CD4-positive, alpha-beta T cell treated with Interleukin-1 beta for 1 hour (primary cell): ENCODE measurements at regions not wholly inside any gene's neighbourhood (a gene's known extent, or its start where the extent isn't known, plus 50 kb on each side); places are given as distances from the start of the nearest gene placed in this dataset.
"Not testable (repeated sequence)": the region's sequence is repeated elsewhere in the genome, so short reads cannot be mapped to it uniquely, and the experiment has no call there.

Experiments
- DNase-seq, 2 donors: peaks; one replicate each; pipeline ENCODE4 v3.0.0-alpha.2; 2020 to 2022

DNA sequence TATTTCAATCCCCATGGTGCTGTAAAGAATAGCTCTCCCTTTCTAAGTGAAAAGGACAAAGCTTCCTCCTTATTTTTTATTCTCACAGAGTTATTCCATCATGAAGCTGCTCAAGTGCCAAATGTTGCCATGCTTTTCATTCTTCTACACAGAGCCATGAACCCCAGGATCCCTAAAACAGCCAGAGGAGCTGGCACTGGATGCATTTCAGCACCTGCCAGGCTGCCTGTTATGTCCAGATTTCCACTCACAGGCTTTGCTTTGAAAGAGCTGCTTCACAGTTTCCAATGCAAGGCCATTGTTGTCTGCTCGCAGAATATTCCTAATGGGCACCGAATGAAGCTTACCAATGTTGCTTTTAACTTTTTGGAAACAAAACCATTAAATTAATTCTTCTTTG is 256.2 kb upstream of the NPSR1 start:
- DNase-seq: no peak

DNA sequence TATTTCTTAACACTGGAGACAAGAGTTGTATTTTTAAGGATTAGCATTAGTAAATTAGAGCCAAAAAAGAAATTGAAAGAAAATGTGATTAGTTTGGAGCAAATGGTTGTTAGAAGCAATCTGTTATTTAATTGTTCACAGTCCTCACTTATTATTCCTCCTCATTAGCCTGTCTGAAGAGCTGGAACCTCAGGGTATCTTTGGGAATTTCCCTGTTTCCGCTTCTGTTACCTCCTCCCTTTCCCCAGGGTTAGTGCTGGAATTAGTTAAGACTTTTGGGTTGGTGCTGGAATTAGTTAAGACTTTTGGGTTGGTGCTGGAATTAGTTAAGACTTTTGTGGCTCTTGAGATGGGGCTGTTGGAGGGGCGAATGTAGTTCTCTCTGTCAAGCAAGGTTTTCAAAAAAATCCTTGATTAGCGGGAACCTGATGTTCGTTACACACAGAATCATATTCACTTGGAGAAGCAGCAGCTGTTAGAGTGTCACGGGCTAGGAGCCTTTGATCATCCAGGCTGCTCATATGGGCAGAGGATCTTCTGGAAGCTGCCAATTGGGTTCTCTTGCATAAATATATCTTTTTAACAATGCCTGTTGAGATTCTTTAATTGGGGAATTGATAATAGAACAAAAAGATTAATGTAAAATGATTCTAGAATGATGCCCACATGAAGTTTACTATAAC is 251.0 kb upstream of the NPSR1 start:
- DNase-seq: no peak

DNA sequence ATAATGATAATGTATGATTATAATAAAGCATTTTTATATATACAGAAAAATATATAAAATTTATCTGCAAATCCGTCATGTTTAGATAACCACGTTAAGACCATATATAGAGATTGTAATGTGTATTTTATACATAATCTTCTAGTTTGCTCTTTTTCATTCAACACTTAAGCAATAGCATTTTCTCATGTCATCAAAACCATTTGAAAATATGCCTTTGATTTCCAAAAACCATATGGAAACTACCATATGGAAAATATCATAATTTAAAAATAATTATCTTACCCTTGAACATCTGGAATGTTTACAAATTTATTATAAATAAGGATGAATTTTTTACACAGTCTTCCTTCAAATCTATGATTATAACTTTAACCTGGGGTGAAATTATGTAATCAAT is 250.4 kb upstream of the NPSR1 start:
- no peak for DNase-seq

DNA sequence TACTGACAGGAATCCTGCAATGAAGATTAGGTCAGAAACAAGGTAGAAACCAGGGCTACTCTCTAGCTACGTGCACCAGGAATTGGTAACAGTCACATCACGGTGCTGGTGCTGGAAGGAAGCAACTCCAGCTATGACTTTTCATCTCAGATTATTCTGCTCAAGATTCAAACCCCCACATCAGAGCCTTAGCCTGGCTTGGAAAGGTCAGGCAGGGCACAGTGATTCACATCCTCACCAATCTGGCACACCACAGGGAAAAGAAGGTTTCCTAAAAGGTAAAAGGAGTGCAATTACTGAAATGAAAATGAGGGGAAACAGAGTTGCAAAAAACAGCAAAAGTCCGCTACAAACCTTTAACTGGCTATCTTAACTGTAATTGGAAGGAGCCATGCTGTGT is 240.2 kb upstream of the NPSR1 start:
- no peak for DNase-seq

DNA sequence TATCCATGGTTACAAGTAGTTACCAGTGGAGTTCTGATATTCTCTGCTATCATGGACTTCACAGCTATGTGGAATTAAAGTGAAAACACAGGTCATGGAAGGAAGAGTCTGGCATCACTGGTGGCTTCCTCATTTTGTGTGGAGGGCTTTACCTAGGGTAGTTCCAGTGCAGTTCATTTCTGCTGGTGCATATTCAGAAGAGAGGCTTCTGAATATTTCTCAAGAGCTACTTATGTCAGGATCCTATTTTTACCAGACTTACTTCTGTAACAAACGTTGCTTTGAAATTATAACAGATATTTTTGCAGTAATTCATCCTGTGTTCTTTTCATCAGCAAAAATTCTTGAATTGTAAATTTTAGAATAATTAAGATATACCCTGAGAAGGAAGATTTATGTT is 236.5 kb upstream of the NPSR1 start:
- DNase-seq: no peak

DNA sequence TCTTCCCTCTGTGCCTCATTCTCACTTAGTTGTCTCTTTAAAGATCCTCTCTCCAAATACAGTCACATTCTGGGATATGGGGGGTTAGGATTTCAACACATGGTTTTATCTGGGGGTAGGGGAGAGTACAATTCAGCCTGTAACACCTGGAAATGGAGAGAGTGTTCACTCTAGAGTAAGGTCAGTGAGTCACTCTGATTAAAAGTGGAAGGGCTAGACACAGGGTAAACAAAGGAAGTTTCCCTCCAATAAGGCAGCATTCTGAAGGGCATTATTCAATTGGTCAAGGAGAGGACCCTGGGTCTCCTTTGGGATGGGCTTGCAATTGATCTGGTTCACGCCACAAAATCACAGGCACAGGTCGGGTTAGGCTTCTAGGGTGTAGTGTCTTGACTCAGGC is 232.8 kb upstream of the NPSR1 start:
- DNase-seq: no peak

DNA sequence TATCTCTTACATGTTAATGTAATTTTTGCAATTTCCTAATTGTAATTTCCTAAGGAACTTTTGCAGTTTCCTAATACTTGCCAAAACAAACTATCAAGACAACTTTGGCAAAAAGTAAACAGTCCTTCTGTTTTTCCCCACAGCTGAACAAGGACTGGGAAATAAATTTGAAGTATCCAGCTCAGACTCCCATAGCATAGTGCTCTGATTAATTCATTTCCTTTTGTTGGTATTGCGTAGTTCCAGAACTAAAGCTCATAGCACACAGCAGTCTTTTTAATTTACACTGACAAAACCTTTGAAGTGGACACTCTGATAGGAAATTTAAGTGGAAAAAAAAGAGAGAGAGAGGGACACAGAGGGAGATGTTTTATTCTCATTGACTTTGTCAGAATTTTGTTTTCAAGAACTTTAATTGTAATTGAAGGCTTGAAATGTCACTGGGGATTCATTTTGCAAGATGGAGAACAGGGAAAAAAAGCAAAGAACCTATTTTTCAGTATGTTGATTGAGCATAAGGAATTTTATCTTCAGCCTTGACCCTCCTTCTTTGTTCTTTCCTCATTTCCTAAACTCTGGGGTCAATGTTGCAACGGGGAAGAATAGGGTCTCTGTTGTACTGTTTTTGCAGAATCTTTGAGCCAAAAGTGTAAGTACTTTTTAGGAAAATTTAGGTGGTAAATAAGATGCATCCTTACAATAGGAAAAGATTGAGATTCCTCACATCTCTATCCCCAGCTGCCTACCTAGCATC is 232.2 kb upstream of the NPSR1 start:
- no peak for DNase-seq

DNA sequence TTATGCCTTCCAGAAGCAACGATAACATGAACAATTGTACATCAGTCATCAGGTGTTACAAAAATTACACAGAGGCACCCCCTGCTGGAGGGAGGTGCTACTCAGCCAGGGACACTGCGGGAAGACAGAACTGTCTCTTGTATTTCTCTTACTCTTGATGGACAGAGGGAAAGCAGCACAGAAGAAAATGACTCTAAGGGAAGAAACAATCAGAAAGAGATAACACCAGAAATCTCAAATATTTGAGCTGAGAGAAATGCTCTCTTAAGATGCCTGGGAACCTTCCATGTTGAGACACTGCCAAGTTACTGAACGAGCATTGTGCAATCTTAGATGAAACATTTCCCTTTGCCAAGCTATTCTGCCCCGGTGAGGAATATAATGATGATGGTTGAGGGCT is 227.6 kb upstream of the NPSR1 start:
- no peak for DNase-seq

DNA sequence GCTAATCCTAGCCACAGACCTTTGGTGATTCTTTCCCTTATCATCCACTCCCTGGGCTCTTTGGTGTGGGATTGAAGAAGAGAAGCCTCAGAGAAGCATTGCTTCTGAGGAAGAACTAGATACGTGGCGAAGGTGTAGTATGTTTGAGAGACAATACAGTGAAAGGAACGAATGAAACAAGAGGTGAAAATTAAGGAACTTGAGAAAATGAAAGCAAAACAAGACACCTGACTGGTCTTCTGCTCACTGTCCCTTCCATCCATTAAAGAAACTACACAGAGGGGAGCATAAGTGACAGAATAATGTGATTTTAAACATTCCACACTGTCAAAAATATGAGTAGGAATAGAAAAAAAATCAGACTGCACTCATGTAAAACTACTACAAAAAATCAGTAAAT is 219.6 kb upstream of the NPSR1 start:
- DNase-seq: no peak

DNA sequence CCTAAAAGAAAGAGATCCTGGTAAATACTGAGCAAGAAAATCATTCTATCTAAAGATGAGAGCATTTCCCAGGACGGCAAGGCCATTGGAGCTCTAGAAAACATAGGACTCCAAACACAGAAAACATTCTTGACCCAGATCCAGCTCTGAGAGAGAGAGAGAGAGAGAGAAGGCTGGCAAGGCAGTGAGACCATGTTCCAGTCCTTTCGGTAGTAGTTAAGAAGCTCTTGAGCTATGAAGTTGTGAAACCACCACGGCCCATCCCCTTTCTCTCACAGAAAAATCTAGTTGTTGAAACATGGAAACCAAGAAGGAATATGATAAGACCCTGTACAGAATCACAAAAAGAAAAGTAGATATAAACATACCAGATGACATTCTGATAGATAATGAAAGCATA is 212.4 kb upstream of the NPSR1 start:
- DNase-seq: no peak

DNA sequence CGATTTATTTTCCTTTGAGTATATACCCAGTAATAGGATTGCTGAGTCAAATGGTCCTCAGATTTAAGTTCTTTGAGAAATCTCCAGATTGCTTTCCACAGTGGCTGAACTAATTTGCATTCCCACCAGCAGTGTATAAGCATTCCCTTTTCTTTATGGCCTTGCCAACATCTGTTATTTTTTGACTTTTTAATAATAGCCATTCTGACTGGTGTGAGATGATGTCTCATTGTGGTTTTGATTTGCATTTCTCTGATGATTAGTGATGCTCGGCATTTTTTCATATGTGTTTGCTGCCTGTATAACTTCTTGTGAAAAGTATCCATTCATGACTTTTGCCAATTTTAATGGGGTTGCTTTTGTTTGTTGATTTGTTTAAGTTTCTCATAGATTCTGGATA is 209.5 kb upstream of the NPSR1 start:
- not testable (repeated sequence) for DNase-seq

DNA sequence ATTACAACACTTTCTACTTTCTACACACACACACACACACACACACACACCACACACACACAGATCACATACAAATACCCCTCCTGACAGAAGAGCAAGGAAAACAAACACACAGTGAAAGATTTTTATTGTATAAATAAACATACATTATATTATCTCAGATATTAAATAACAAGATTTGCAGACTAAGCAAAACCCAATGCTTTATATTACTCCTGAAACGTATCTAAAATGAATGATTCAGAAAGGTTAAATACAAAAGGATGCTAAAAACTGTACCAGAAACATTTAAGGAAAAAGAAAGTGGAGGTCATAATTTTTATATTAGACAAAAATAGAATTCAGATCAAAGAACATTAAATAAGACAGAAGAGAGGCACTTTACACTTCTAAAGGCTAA is 208.3 kb upstream of the NPSR1 start:
- no peak for DNase-seq

DNA sequence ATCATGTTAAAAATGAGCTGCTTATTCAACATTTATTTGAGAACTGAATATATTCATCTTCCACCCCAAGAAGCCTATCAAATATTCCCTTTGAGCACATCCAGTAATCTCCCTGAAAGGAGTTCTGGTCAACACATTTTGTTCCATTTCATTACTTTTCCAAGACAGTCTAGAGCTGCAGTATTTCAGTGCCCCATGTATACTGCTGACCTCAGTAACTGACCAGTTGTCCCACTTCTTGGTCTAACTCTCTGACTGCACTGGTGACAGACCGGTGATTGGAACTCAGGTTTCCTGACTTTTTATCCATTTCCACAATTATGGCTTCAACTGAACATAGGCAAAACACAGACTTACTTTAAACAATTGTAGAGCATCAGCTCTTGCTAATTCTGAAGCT is 206.8 kb upstream of the NPSR1 start:
- no peak for DNase-seq

DNA sequence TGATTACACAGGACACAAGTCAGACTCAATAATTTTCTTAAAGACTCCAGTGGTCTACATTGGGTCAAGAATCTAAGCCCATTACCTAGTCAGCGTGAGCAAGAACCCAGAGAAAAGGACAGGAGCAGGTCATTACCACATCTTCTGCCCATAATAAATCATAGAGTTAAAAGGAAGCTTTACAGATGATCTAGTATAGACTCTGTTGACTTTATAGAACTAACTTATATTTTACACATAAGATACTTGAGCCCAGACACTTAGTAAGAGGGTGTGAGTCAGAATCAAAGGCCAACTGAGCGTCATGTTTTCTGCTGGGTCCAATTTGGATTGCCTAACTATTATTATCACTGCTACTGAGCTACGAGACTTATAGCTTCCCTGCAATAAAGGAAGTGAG is 206.1 kb upstream of the NPSR1 start:
- no peak for DNase-seq

DNA sequence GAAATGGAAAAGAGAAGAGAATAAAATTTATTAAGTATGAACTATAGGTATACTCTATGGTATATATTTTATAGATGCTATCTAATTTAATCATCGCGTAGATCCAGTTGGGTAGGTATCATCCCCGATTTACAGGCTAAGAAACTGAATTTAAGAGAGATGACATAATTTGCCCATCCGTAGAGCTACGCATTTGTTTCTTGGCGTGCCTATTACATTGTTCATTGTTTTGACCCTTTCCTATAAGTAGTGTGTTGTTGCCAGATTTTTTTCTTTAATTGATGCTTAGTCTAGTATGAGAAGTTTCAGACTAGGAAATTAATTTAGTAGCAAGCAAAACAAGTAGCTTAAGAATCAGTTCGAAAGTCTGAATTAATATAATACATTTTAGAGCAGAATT is 205.7 kb upstream of the NPSR1 start:
- no peak for DNase-seq

DNA sequence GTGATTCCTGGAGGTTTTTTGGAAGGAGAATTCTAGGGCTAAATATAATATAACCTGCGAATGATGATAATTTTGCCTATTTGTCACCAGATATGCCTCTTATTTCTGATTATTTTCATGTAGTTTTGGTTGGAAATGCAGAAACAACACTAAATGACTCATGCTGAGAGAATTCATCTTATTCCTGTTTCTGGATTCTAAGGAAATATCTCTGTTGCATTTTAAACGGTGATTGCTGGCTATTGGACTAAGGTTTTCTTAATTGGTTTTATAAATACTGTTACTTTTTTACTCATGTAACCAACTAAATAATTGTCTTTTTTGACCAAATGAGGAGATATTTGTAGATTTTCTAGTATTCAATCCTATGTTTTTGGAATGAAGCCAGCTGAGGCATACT is 204.9 kb upstream of the NPSR1 start:
- DNase-seq: no peak

DNA sequence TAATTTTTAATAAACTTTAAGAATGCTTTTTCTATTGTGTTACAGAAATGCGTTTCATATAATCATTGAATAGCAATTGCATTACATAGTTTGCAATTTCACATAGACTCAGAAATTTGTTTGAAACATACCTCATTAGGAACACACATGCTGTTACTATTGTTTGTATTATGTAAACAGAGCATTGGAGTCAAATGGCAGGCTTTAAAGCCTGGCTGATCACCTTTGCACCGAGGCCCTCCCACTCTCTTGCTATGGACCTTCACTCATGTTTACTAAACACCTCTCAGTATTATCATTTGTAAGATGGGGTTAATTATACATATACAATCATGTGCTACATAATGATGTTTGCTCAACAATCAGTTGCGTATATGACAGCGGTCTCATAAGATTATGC is 203.6 kb upstream of the NPSR1 start:
- no peak for DNase-seq

DNA sequence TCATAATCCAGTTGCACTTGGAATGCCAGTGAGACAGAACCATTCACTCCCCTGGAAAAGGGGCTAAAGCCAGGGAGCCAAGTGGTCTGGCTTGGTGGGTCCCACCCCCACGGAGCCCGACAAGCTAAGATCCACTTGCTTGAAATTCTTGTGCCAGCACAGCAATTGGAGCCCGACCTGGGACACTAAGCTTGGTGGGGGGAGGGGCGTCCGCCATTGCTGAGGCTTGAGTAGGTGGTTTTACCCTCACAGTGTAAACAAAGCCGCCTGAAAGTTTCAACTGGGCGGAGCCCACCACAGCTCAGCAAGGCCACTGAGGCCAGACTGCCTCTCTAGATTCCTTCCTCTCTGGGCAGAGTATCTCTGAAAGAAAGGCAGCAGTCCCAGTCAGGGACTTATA is 200.7 kb upstream of the NPSR1 start:
- DNase-seq: no peak

DNA sequence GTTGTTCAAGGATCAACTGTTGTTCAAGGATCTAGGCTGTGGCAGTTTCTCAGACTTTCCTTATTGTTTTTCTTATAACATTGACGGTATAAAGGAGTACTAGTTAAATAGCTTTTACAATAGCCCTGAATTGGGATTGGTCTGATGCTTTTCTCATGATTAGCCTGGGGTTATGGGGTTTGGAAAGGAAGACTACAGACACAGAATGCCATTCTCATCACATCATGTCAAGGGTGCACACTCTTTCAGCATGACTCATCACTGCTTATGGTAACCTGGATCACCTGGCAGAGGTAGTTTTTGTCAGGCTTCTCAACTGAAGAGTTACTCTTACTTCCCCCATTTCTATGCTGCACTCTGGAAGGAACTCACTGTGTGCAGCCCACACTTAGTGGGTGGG is 194.2 kb upstream of the NPSR1 start:
- no peak for DNase-seq

DNA sequence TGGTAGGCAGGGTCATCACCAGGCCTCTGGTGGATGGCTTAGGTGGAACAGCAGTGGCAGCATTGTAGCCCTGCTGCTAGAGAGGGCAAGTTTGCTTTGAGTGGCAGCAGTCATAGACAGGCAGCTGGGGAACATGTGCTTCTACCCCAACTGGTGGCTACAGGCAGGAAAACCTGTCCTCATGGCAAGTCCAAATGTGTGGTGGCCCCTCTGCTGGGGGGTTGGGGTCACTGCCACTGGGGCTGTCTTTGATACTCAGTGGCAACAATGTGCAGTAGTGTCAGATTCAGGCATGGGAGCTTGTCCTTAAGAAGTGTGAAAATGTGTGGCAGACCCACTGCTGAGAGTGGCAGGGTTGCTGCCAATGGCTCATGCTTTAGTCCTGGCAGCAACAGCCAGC is 186.2 kb upstream of the NPSR1 start:
- DNase-seq: no peak

DNA sequence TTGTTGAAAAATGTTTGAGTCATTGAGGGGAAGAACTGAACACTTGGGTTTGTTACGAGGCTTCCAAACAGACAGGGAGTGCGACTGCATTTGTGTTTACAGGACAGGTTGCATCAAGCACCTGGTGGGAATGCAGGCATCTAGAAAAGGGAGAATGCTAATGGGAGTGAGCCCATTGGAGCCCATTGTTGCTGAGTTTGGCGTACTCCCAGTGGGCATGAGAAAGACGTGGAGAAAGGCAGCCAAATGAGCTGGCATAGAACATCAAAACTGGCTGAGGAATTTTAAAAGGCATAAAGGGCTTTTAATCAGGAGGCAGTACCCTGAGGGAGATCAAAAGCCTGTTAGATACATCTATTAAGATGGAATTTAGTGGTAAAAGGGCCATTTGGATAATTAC is 171.6 kb upstream of the NPSR1 start:
- no peak for DNase-seq

DNA sequence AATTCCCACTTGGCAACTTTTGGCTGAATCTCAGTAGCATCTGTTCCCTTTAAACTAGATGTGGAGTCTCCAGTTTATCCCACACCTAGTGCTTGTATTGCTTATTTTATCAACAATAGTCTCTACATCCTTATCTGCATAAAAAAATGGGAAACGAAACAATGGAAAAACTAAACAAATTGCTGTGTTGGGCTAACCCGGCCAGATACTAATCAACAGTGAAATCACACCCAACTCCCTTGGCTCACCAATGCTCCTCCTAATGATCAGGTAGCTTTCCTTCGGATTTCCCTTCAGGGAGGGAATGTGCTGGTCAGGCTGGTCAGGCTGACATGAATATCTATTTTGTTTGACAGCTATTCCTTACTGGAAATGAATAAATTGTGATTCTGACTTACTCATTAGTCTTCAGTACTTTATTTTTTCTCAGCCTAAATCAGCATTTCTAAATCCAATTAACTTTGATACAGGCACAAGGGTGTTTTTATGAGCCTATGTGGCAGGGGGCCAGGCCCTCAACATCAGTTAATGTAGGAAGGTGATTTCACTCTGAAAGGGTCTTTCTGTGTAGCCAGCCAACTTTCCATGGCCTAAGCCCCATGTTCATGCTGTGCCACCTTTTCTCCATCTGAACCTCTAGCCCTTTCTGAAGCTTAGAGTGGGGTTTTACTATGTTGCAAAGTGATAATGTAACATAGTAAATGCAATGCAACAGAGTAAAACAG is 170.5 kb upstream of the NPSR1 start:
- no peak for DNase-seq

DNA sequence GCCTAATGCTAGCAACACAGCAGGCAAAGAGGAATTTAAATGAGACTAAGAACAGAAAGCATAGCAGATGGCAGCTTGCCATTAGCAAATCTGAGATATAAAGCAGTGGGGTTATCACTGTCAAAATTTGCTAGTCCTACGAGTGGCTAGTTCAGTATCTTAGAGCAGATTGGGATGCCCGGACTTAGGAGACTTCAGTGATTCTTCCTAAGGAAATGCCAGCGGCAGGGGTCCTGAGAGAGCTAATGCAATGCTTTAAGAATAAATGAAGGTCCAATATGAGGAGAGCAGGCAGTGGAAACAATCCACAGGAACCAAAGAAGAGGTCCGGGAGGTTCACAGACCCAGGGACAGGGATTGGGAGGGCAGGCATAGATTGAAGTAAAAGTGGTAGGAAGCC is 169.3 kb upstream of the NPSR1 start:
- DNase-seq: no peak

DNA sequence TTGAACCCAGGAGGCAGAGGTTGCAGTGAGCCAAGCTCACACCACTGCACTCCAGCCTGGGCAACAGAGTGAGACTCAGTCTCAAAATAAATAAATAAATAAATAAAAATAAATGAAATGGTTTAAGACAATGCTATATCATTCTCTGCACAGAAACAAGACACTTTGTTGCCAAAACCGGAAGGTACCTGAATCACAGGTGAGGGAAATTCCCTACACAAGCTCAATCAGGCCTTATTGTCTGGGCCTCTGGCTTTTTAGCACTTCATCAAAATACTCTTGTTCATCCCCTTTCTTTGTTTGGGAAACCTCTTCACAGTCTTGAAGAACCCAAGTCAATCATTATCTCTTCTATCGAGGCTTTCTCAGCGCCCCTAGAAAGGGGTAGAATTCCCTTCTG is 166.1 kb upstream of the NPSR1 start:
- no peak for DNase-seq
